ENCODE measurements at regions not wholly inside any gene's neighbourhood (a gene's known extent, or its start where the extent isn't known, plus 50 kb on each side); places are given as distances from the start of the nearest gene placed in this dataset.

GRCh38 chr1:177650947-177651346, 318.9 kb downstream of the SEC16B start:
- Histone ChIP-seq H3K4me3 (ENCODE audit: low read depth, low read length, poor library complexity, severe bottlenecking) (no peak overlapping the region), H4K20me1 (ENCODE audit: insufficient read depth, low read length) (no peaks in the 10 kb centered on the region), H3K36me3 (ENCODE audit: insufficient read depth, low read length) (no peaks in the 10 kb centered on the region), H3K9me3 (ENCODE audit: low read length) (no peaks in the 10 kb centered on the region), H3K27ac (ENCODE audit: low read depth, low read length, poor library complexity, severe bottlenecking) (no peak overlapping the region), H3K4me2 (ENCODE audit: low read length) (no peak overlapping the region), H3K9me2 (ENCODE audit: insufficient read depth, low read length) (no peaks in the 10 kb centered on the region), H3K4me1 (ENCODE audit: insufficient read depth, low read length, poor library complexity, severe bottlenecking) (no peaks in the 10 kb centered on the region), H3K79me2 (ENCODE audit: insufficient read depth, low read depth, low read length) (no peaks in the 10 kb centered on the region), H2AFZ (ENCODE audit: low read length) (no peak overlapping the region)
- CTCF ChIA-PET (ENCODE audit: unreplicated experiment), result no interaction called here
- TF ChIP-seq CTCF (conservative IDR thresholded peaks at IDR 0.05; ENCODE audit: low read length) (no peak), EZH2phosphoT487 (IDR thresholded peaks at IDR 0.05; ENCODE audit: borderline replicate concordance, low read depth, low read length) (no peak)
- intact Hi-C loops (cut with micrococcal nuclease; ENCODE audit: unreplicated experiment), result no loop called here
- POLR2A ChIA-PET, result no interaction called here
- BruUV-seq (replicated peaks), result no TSS peak
- DNase-seq (ENCODE audit: low spot score), result no peak

- Histone ChIP-seq H4K20me1 (ENCODE audit: insufficient read depth, low read length) (no peaks in the 10 kb centered on the region), H3K4me3 (ENCODE audit: low read depth, low read length, poor library complexity, severe bottlenecking) (no peak overlapping the region), H3K79me2 (ENCODE audit: insufficient read depth, low read depth, low read length) (no peaks in the 10 kb centered on the region), H3K4me1 (ENCODE audit: insufficient read depth, low read length, poor library complexity, severe bottlenecking) (no peaks in the 10 kb centered on the region), H3K9me2 (ENCODE audit: insufficient read depth, low read length) (no peaks in the 10 kb centered on the region), H3K4me2 (ENCODE audit: low read length) (no peak overlapping the region), H3K36me3 (ENCODE audit: insufficient read depth, low read length) (no peaks in the 10 kb centered on the region), H3K27ac (ENCODE audit: low read depth, low read length, poor library complexity, severe bottlenecking) (no peak overlapping the region), H2AFZ (ENCODE audit: low read length) (no peak overlapping the region), H3K9me3 (ENCODE audit: low read length) (no peaks in the 10 kb centered on the region)
- no peak for DNase-seq (ENCODE audit: low spot score)
- BruUV-seq (replicated peaks), result no TSS peak
- intact Hi-C loops (cut with micrococcal nuclease; ENCODE audit: unreplicated experiment), result no loop called here
- no peak for TF ChIP-seq EZH2phosphoT487 (IDR thresholded peaks at IDR 0.05; ENCODE audit: borderline replicate concordance, low read depth, low read length)
- TF ChIP-seq CTCF (conservative IDR thresholded peaks at IDR 0.05; ENCODE audit: low read length), result no peak
- ChIA-PET CTCF (ENCODE audit: unreplicated experiment) (no interaction called here), POLR2A (no interaction called here)
These were observed 321.1 kb downstream of the SEC16B start for GRCh38 chr1:177648731-177649265.

- H3K4me2 ChIP-seq (ENCODE audit: low read length), result no peak overlapping the region
- H4K20me1 ChIP-seq (ENCODE audit: insufficient read depth, low read length), result no peaks in the 10 kb centered on the region
- no peak overlapping the region for H2AFZ ChIP-seq (ENCODE audit: low read length)
- no peaks in the 10 kb centered on the region for H3K4me1 ChIP-seq (ENCODE audit: insufficient read depth, low read length, poor library complexity, severe bottlenecking)
- H3K4me3 ChIP-seq (ENCODE audit: low read depth, low read length, poor library complexity, severe bottlenecking), result no peak overlapping the region
- no TSS peak for BruUV-seq (replicated peaks)
- ChIA-PET POLR2A (no interaction called here), CTCF (ENCODE audit: unreplicated experiment) (no interaction called here)
- no peaks in the 10 kb centered on the region for H3K79me2 ChIP-seq (ENCODE audit: insufficient read depth, low read depth, low read length)
- H3K9me2 ChIP-seq (ENCODE audit: insufficient read depth, low read length), result no peaks in the 10 kb centered on the region
- TF ChIP-seq EZH2phosphoT487 (IDR thresholded peaks at IDR 0.05; ENCODE audit: borderline replicate concordance, low read depth, low read length), result no peak
- no peak for TF ChIP-seq CTCF (conservative IDR thresholded peaks at IDR 0.05; ENCODE audit: low read length)
- intact Hi-C loops (cut with micrococcal nuclease; ENCODE audit: unreplicated experiment), result no loop called here
- DNase-seq (ENCODE audit: low spot score), result no peak
- H3K9me3 ChIP-seq (ENCODE audit: low read length), result no peaks in the 10 kb centered on the region
- no peak overlapping the region for H3K27ac ChIP-seq (ENCODE audit: low read depth, low read length, poor library complexity, severe bottlenecking)
- no peaks in the 10 kb centered on the region for H3K36me3 ChIP-seq (ENCODE audit: insufficient read depth, low read length)
These were observed 321.7 kb downstream of the SEC16B start for GRCh38 chr1:177648138-177648537.

Data from OCI-LY7 (cell line).